ENCODE measurements at regions not wholly inside any gene's neighbourhood (a gene's known extent, or its start where the extent isn't known, plus 50 kb on each side); places are given as distances from the start of the nearest gene placed in this dataset.
A peak's percentile ranks its signal among the peaks of the same experiment; 100 is the strongest.

- Histone ChIP-seq H3K79me1 (ENCODE audit: low read depth, low read length) (no peaks in the 10 kb centered on the region), H3K9ac (ENCODE audit: low read depth, low read length, poor library complexity) (no peak overlapping the region), H3K23ac (ENCODE audit: low read depth, low read length, poor library complexity) (no peak overlapping the region), H3K4me1 (ENCODE audit: control insufficient read depth in 2 of 2, insufficient read depth in 1 of 2, low read depth in 1 of 2, low read length in 2 of 2) (no peaks in the 10 kb centered on the region), H3K18ac (ENCODE audit: low read length) (no peak overlapping the region), H4K8ac (ENCODE audit: low read depth, low read length) (no peak overlapping the region), H4K91ac (ENCODE audit: low read depth, low read length, poor library complexity) (no peak overlapping the region), H2BK5ac (ENCODE audit: low read length) (no peak overlapping the region), H2BK12ac (ENCODE audit: low read length) (no peak overlapping the region), H3K14ac (ENCODE audit: low read length) (peak overlapping the region; percentile 21), H3K36me3 (replicated peaks in 1 of 2; ENCODE audit: control insufficient read depth in 2 of 2, insufficient read depth in 2 of 2, low read length in 2 of 2) (no peaks in the 10 kb centered on the region), H3K27me3 (ENCODE audit: control insufficient read depth in 3 of 3, insufficient read depth in 3 of 3, low read depth in 1 of 3, low read length in 3 of 3) (no peaks in the 10 kb centered on the region), H2AK5ac (ENCODE audit: low read depth, low read length) (no peak overlapping the region), H3K4ac (ENCODE audit: low read length) (no peak overlapping the region), H3K9me3 (replicated peaks in 1 of 2; ENCODE audit: control insufficient read depth in 2 of 2, insufficient read depth in 1 of 2, low read depth in 1 of 2, low read length in 2 of 2) (no peaks in the 10 kb centered on the region), H2AFZ (ENCODE audit: low read length) (peak overlapping the region; percentile 7), H2BK15ac (ENCODE audit: low read length) (no peak overlapping the region), H2BK120ac (ENCODE audit: low read depth, low read length) (no peak overlapping the region), H3K27ac (replicated peaks; ENCODE audit: low read length) (no peak overlapping the region), H3K4me2 (ENCODE audit: insufficient read depth, low read length, poor library complexity, severe bottlenecking) (no peak overlapping the region), H3K4me3 (ENCODE audit: low read length in 2 of 2) (no peak overlapping the region)
- no CpG with 5 or more reads among the region's 19 CpGs for WGBS, 2 donors (ENCODE audit: extremely low coverage in 2 of 2, insufficient read length in 2 of 2, insufficient replicate concordance in 1 of 2)
- no peak for DNase-seq (ENCODE audit: low spot score)
Measured at GRCh38 chr4:116453127-116453526, 632.2 kb downstream of the TRAM1L1 start.

- Histone ChIP-seq H3K23ac (ENCODE audit: low read depth, low read length, poor library complexity) (no peak overlapping the region), H3K4me2 (ENCODE audit: insufficient read depth, low read length, poor library complexity, severe bottlenecking) (no peak overlapping the region), H2BK5ac (ENCODE audit: low read length) (no peak overlapping the region), H3K9me3 (replicated peaks in 1 of 2; ENCODE audit: control insufficient read depth in 2 of 2, insufficient read depth in 1 of 2, low read depth in 1 of 2, low read length in 2 of 2) (no peaks in the 10 kb centered on the region), H4K91ac (ENCODE audit: low read depth, low read length, poor library complexity) (no peak overlapping the region), H4K8ac (ENCODE audit: low read depth, low read length) (no peak overlapping the region), H3K4ac (ENCODE audit: low read length) (no peak overlapping the region), H2BK12ac (ENCODE audit: low read length) (no peak overlapping the region), H3K27ac (replicated peaks; ENCODE audit: low read length) (no peak overlapping the region), H3K79me1 (ENCODE audit: low read depth, low read length) (no peaks in the 10 kb centered on the region), H2BK15ac (ENCODE audit: low read length) (no peak overlapping the region), H2AFZ (ENCODE audit: low read length) (no peak overlapping the region), H3K14ac (ENCODE audit: low read length) (no peak overlapping the region), H3K36me3 (replicated peaks in 1 of 2; ENCODE audit: control insufficient read depth in 2 of 2, insufficient read depth in 2 of 2, low read length in 2 of 2) (no peaks in the 10 kb centered on the region), H3K9ac (ENCODE audit: low read depth, low read length, poor library complexity) (no peak overlapping the region), H2AK5ac (ENCODE audit: low read depth, low read length) (no peak overlapping the region), H3K4me3 (ENCODE audit: low read length in 2 of 2) (no peak overlapping the region), H3K4me1 (ENCODE audit: control insufficient read depth in 2 of 2, insufficient read depth in 1 of 2, low read depth in 1 of 2, low read length in 2 of 2) (no peaks in the 10 kb centered on the region), H3K18ac (ENCODE audit: low read length) (no peak overlapping the region), H2BK120ac (ENCODE audit: low read depth, low read length) (no peak overlapping the region), H3K27me3 (ENCODE audit: control insufficient read depth in 3 of 3, insufficient read depth in 3 of 3, low read depth in 1 of 3, low read length in 3 of 3) (no peaks in the 10 kb centered on the region)
- no peak for DNase-seq (ENCODE audit: low spot score)
- WGBS, 2 donors (ENCODE audit: extremely low coverage in 2 of 2, insufficient read length in 2 of 2, insufficient replicate concordance in 1 of 2), result no CpG with 5 or more reads among the region's 2 CpGs
Measured at GRCh38 chr4:116449764-116450163, 635.6 kb downstream of the TRAM1L1 start.

GRCh38 chr4:116444117-116444516 is 641.3 kb downstream of the TRAM1L1 start:
- no peak overlapping the region for H3K27ac ChIP-seq (replicated peaks; ENCODE audit: low read length)
- H3K27me3 ChIP-seq (ENCODE audit: control insufficient read depth in 3 of 3, insufficient read depth in 3 of 3, low read depth in 1 of 3, low read length in 3 of 3), result no peaks in the 10 kb centered on the region
- H4K91ac ChIP-seq (ENCODE audit: low read depth, low read length, poor library complexity), result no peak overlapping the region
- no peaks in the 10 kb centered on the region for H3K9me3 ChIP-seq (replicated peaks in 1 of 2; ENCODE audit: control insufficient read depth in 2 of 2, insufficient read depth in 1 of 2, low read depth in 1 of 2, low read length in 2 of 2)
- H3K18ac ChIP-seq (ENCODE audit: low read length), result no peak overlapping the region
- H2BK5ac ChIP-seq (ENCODE audit: low read length), result no peak overlapping the region
- no peaks in the 10 kb centered on the region for H3K36me3 ChIP-seq (replicated peaks in 1 of 2; ENCODE audit: control insufficient read depth in 2 of 2, insufficient read depth in 2 of 2, low read length in 2 of 2)
- H3K4me1 ChIP-seq (ENCODE audit: control insufficient read depth in 2 of 2, insufficient read depth in 1 of 2, low read depth in 1 of 2, low read length in 2 of 2), result no peaks in the 10 kb centered on the region
- no peak overlapping the region for H3K4me3 ChIP-seq (ENCODE audit: low read length in 2 of 2)
- no peak overlapping the region for H3K4ac ChIP-seq (ENCODE audit: low read length)
- no peak overlapping the region for H4K8ac ChIP-seq (ENCODE audit: low read depth, low read length)
- no peak overlapping the region for H2AFZ ChIP-seq (ENCODE audit: low read length)
- no peak overlapping the region for H2BK120ac ChIP-seq (ENCODE audit: low read depth, low read length)
- no peak overlapping the region for H3K9ac ChIP-seq (ENCODE audit: low read depth, low read length, poor library complexity)
- H3K79me1 ChIP-seq (ENCODE audit: low read depth, low read length), result no peaks in the 10 kb centered on the region
- DNase-seq (ENCODE audit: low spot score), result no peak
- no peak overlapping the region for H2AK5ac ChIP-seq (ENCODE audit: low read depth, low read length)
- no peak overlapping the region for H3K23ac ChIP-seq (ENCODE audit: low read depth, low read length, poor library complexity)
- H3K14ac ChIP-seq (ENCODE audit: low read length), result no peak overlapping the region
- no peak overlapping the region for H2BK12ac ChIP-seq (ENCODE audit: low read length)
- H2BK15ac ChIP-seq (ENCODE audit: low read length), result no peak overlapping the region
- no peak overlapping the region for H3K4me2 ChIP-seq (ENCODE audit: insufficient read depth, low read length, poor library complexity, severe bottlenecking)

- no peak overlapping the region for H2BK120ac ChIP-seq (ENCODE audit: low read depth, low read length)
- H2BK15ac ChIP-seq (ENCODE audit: low read length), result no peak overlapping the region
- no peak overlapping the region for H3K14ac ChIP-seq (ENCODE audit: low read length)
- H3K18ac ChIP-seq (ENCODE audit: low read length), result no peak overlapping the region
- H3K9ac ChIP-seq (ENCODE audit: low read depth, low read length, poor library complexity), result no peak overlapping the region
- DNase-seq (ENCODE audit: low spot score), result no peak
- no peaks in the 10 kb centered on the region for H3K27me3 ChIP-seq (ENCODE audit: control insufficient read depth in 3 of 3, insufficient read depth in 3 of 3, low read depth in 1 of 3, low read length in 3 of 3)
- H3K4me1 ChIP-seq (ENCODE audit: control insufficient read depth in 2 of 2, insufficient read depth in 1 of 2, low read depth in 1 of 2, low read length in 2 of 2), result no peaks in the 10 kb centered on the region
- H2BK5ac ChIP-seq (ENCODE audit: low read length), result no peak overlapping the region
- H3K27ac ChIP-seq (replicated peaks; ENCODE audit: low read length), result no peak overlapping the region
- no peak overlapping the region for H4K8ac ChIP-seq (ENCODE audit: low read depth, low read length)
- no peak overlapping the region for H3K4me2 ChIP-seq (ENCODE audit: insufficient read depth, low read length, poor library complexity, severe bottlenecking)
- no CpG with 5 or more reads among the region's 1 CpG for WGBS, 2 donors (ENCODE audit: extremely low coverage in 2 of 2, insufficient read length in 2 of 2, insufficient replicate concordance in 1 of 2)
- no peak overlapping the region for H2AFZ ChIP-seq (ENCODE audit: low read length)
- H3K9me3 ChIP-seq (replicated peaks in 1 of 2; ENCODE audit: control insufficient read depth in 2 of 2, insufficient read depth in 1 of 2, low read depth in 1 of 2, low read length in 2 of 2), result no peaks in the 10 kb centered on the region
- no peaks in the 10 kb centered on the region for H3K79me1 ChIP-seq (ENCODE audit: low read depth, low read length)
- no peak overlapping the region for H2BK12ac ChIP-seq (ENCODE audit: low read length)
- no peak overlapping the region for H3K4ac ChIP-seq (ENCODE audit: low read length)
- no peak overlapping the region for H3K23ac ChIP-seq (ENCODE audit: low read depth, low read length, poor library complexity)
- no peak overlapping the region for H3K4me3 ChIP-seq (ENCODE audit: low read length in 2 of 2)
- no peak overlapping the region for H2AK5ac ChIP-seq (ENCODE audit: low read depth, low read length)
- no peaks in the 10 kb centered on the region for H3K36me3 ChIP-seq (replicated peaks in 1 of 2; ENCODE audit: control insufficient read depth in 2 of 2, insufficient read depth in 2 of 2, low read length in 2 of 2)
- H4K91ac ChIP-seq (ENCODE audit: low read depth, low read length, poor library complexity), result no peak overlapping the region
Measured at GRCh38 chr4:116438981-116439729, 646.2 kb downstream of the TRAM1L1 start.

Measured in neuronal stem cell (in vitro differentiated cells).